ENCODE measurements at regions not wholly inside any gene's neighbourhood (a gene's known extent, or its start where the extent isn't known, plus 50 kb on each side); places are given as distances from the start of the nearest gene placed in this dataset.
"Not testable (repeated sequence)": the region's sequence is repeated elsewhere in the genome, so short reads cannot be mapped to it uniquely, and the experiment has no call there.

DNA sequence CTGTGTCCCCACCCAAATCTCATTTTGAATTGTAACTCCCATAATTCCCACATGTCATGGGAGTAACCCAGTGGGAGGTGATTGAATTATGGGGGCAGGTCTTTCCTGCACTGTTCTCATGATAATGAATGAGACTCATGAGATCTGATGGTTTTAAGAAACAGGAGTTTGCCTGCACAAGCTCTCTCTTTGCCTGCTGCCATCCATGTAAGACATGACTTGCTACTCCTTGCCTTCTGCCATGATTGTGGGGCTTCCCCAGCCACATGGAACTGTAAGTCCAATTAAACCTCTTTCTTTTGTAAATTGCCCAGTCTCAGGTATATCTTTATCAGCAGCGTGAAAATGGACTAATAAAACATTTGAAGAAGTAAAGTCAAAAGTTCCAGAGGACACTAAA, 126.8 kb upstream of the IGSF10 start:
- peaks cover 18% of the 10 kb centered on the region for H3K27me3 Mint-ChIP-seq
- DNase-seq; H3K4me1 Mint-ChIP-seq; POLR2A ChIA-PET; H3K36me3 Mint-ChIP-seq (ENCODE audit: low read depth); H3K9me3 Mint-ChIP-seq; CTCF ChIA-PET; H3K4me3 Mint-ChIP-seq; H3K27ac Mint-ChIP-seq: not testable (repeated sequence)

DNA sequence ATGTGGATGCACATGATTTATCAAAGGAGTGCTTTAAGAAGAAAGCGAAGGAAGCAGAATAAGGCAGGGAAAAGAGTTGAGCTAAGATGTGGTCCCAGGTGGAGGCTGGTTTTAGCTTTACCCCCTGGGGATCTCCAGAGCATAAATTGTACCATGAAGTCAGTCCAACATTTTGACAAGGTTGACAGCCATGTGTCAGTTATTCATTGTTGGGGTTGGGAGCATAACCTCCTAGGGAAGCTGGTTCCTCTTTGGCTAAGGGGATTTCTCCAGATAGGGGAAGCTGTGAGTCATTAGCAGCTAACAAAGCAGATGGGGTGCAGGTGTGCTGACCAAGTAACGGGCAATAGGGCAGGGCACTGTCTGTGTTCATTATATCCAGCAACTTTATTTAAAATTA, 123.7 kb upstream of the IGSF10 start:
- Mint-ChIP-seq H3K4me1 (no peaks in the 10 kb centered on the region), H3K4me3 (no peak overlapping the region), H3K9me3 (no peaks in the 10 kb centered on the region), H3K27ac (no peak overlapping the region), H3K27me3 (peaks cover 8% of the 10 kb centered on the region), H3K36me3 (ENCODE audit: low read depth) (no peaks in the 10 kb centered on the region)
- CTCF ChIA-PET: no interaction called here
- no peak for DNase-seq
- POLR2A ChIA-PET: no interaction called here

DNA sequence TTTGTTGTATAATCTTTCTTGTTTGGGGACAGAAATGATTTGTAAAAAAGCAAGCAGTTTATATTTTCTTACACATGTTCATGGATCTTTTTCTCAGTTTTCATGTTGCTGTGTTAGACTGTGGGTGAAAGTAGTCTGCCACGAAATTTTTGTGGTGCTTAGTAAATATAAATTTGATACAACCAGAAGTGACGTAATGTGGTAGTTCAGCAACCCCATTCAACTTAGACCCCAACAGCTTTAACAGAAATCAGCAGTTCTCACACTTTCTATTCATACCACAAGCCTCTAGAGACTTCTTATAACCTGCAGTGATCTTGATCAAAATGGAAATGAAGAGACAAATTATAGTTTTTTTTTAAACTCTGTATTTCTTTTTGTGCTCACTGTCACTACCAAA, 120.2 kb upstream of the IGSF10 start:
- H3K27ac Mint-ChIP-seq: no peak overlapping the region
- H3K36me3 Mint-ChIP-seq (ENCODE audit: low read depth): no peaks in the 10 kb centered on the region
- no peaks in the 10 kb centered on the region for H3K4me1 Mint-ChIP-seq
- H3K4me3 Mint-ChIP-seq: no peak overlapping the region
- H3K9me3 Mint-ChIP-seq: peaks cover 2% of the 10 kb centered on the region
- no peak for DNase-seq
- POLR2A ChIA-PET: no interaction called here
- CTCF ChIA-PET: interaction anchor here (0.6 kb wide), 1 partner anchor 252 kb away, joined by 3 read pairs; no protein-coding TSS in a partner anchor
- H3K27me3 Mint-ChIP-seq: peaks cover 6% of the 10 kb centered on the region

DNA sequence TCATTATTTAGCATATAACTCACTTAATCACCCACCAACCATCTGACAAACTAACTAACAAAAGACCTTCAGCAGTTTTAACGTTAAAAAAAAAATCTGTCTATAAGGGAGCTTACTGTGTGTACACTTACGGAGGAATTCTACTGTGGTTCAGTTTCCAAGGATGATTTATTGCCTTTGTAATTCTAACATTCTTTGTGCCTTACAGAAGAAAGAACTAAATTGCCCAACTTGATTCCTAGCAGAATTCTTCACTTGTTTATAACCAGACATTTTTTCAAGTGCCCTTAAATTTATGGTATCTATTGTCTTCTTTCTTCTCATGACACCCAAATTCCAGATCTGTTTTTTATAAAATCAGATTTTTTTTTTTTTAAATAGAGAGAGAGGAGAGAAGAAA, 119.7 kb upstream of the IGSF10 start:
- CTCF ChIA-PET: interaction anchor here (0.6 kb wide), 1 partner anchor 253 kb away, joined by 3 read pairs; no protein-coding TSS in a partner anchor
- peaks cover 2% of the 10 kb centered on the region for H3K9me3 Mint-ChIP-seq
- no peak overlapping the region for H3K4me3 Mint-ChIP-seq
- POLR2A ChIA-PET: no interaction called here
- H3K36me3 Mint-ChIP-seq (ENCODE audit: low read depth): no peaks in the 10 kb centered on the region
- H3K27ac Mint-ChIP-seq: no peak overlapping the region
- no peaks in the 10 kb centered on the region for H3K4me1 Mint-ChIP-seq
- H3K27me3 Mint-ChIP-seq: peaks cover 5% of the 10 kb centered on the region
- no peak for DNase-seq

DNA sequence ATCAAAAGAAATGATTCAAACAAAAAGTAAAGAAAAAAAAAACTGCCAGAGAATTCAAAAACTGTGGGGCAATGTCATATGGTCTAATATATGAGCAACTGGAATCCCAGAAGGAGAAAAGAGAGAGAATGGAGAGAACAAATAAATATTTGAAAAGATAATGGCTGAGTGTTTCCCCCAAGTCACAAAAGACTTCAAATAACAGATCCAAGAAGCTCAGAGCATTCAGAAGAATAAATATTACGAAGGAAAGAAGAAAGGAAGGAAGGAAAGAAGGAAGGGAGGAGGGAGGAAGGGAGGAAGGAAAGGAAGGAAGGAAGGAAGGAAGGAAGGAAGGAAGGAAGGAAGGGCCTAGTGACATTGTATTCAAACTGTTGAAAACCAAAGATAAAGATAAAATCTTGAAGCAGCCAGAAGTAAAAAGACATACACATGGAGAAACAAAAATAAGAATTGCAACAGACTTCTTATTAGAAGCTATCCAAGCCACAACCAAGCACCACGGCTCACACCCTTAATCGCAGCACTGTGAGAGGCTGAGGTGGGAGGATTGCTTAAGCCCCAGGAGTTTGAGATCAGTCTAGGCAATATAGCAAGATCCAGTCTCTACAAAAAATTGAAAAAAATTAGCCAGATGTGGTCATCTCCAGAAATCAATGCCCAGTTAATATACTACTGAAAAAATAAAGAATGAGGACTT, 118.9 kb upstream of the IGSF10 start:
- Mint-ChIP-seq H3K4me1 (no peaks in the 10 kb centered on the region), H3K36me3 (ENCODE audit: low read depth) (no peaks in the 10 kb centered on the region), H3K27ac (no peak overlapping the region), H3K9me3 (peaks cover 2% of the 10 kb centered on the region), H3K27me3 (peaks cover 5% of the 10 kb centered on the region), H3K4me3 (no peak overlapping the region)
- DNase-seq: no peak
- ChIA-PET POLR2A (interaction anchor here (0.7 kb wide), 1 partner anchor 1255 kb away, joined by 3 read pairs; no protein-coding TSS in a partner anchor), CTCF (no interaction called here)

DNA sequence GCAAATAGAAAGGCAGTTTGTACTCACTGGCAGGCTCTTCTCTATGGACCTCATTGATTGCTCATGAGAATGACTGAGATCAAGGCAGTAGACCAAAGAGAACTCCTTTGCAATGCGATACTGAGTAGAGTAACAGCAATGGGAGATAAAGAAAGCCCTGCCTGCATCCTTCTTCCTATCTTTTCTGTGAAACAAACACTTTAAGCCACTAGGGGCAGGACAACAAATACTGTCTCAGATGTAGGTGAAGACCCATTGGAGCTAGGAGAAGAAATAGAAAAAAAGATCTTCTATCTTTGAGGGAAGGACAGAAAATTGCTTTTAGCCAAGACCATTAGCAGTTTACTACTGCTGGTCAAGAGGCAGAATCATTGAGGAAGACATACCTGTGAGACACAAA, 117.6 kb upstream of the IGSF10 start:
- CTCF ChIA-PET: no interaction called here
- no peaks in the 10 kb centered on the region for H3K27me3 Mint-ChIP-seq
- POLR2A ChIA-PET: no interaction called here
- H3K9me3 Mint-ChIP-seq: peaks cover 2% of the 10 kb centered on the region
- H3K36me3 Mint-ChIP-seq (ENCODE audit: low read depth): no peaks in the 10 kb centered on the region
- no peak overlapping the region for H3K4me3 Mint-ChIP-seq
- DNase-seq: no peak
- no peaks in the 10 kb centered on the region for H3K4me1 Mint-ChIP-seq
- no peak overlapping the region for H3K27ac Mint-ChIP-seq

DNA sequence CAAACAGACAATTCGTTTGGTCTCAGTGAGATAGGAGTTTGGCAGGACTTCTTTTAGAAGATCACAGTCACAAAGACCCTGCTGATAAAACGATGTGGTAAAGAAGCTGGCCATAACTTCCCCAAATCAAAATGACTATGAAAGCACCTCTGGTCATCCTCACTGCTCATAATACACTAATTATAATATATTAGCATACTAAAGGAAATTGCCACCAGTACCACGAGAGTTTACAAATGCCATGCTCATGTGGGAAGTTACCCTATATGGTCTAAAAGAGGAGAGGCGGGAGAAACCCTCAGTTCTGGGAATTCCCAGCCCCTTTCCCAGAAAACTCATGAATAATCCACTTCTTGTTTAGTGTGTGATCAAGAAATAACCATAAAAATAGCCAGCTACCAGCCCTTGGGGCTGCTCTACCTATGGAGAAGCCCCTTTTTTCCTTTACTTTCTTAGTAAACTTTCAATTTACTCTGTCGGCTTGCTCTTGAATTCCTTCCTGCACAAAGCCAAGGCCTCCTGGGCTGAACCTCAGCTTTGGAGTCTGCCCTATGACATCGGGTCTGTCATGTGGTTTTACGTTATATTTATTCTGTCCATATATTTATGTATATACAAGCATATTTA, 115.8 kb upstream of the IGSF10 start:
- H3K27me3 Mint-ChIP-seq: no peaks in the 10 kb centered on the region
- no peak for DNase-seq
- ChIA-PET CTCF (no interaction called here), POLR2A (no interaction called here)
- no peaks in the 10 kb centered on the region for H3K4me1 Mint-ChIP-seq
- no peaks in the 10 kb centered on the region for H3K36me3 Mint-ChIP-seq (ENCODE audit: low read depth)
- H3K9me3 Mint-ChIP-seq: peaks cover 2% of the 10 kb centered on the region
- no peak overlapping the region for H3K27ac Mint-ChIP-seq
- H3K4me3 Mint-ChIP-seq: no peak overlapping the region

DNA sequence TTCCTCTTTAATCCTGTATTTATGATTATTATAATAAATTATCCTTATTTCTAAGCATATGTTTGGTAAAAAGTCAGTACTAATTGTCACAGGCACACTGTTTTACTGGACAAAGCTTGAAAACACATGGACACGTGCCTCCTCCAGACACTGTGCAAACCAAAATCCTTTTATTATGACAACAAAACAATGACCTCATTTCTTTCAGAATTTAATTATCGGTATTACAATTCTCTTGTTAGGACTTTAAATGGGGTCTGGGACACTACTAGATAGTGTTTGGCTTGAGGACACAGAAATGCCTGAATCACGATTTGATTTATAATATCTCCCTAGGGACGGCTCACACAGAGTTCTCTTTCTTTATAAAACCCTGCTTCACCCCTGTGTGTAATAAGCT, 107.3 kb upstream of the IGSF10 start:
- Mint-ChIP-seq H3K27ac (no peak overlapping the region), H3K4me1 (no peaks in the 10 kb centered on the region), H3K27me3 (no peaks in the 10 kb centered on the region), H3K9me3 (peaks cover 3% of the 10 kb centered on the region), H3K4me3 (no peak overlapping the region), H3K36me3 (ENCODE audit: low read depth) (no peaks in the 10 kb centered on the region)
- ChIA-PET CTCF (no interaction called here), POLR2A (no interaction called here)
- DNase-seq: no peak

DNA sequence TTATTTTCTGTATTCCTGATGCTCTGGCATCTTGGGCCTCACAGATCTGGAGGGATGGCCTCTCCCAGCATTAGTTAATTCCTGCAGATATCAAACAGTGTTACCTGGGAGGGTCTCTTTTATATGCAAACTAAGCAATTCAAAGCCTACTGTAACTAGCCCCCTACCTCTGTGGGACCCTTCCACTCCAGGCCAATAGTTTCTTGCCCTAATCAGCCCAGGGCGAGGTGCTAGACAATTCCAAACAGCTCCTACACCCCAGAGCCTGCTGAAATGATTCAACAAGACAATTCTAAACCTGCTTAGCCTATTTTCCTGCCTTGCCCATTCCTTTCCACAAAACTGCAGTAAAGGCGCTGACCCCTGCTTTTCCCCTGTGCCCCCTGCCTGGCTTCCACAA, 106.6 kb upstream of the IGSF10 start:
- POLR2A ChIA-PET: no interaction called here
- Mint-ChIP-seq H3K27ac (no peak overlapping the region), H3K36me3 (ENCODE audit: low read depth) (no peaks in the 10 kb centered on the region), H3K4me3 (no peak overlapping the region), H3K4me1 (no peaks in the 10 kb centered on the region), H3K27me3 (no peaks in the 10 kb centered on the region), H3K9me3 (peaks cover 3% of the 10 kb centered on the region)
- CTCF ChIA-PET: no interaction called here
- DNase-seq: no peak

DNA sequence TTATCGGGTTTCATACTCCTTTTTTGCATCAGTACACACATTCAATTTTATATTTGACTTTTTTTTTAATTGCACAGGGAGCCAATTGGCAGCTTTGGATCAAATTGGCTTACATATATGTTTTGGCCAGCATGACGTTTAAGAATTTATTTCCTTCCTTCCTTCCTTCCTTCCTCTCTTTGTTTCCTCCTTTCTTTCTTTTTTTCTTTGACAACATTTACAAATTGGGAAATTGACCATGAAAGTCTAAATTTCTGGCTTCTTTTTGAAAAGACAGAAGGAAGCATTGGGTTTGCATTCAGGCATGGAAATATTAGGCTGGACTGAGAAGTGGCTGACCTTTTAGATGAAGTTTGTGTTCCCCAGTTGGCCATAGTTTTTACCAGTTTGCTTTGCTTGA, 103.4 kb upstream of the IGSF10 start:
- DNase-seq: no peak
- no peaks in the 10 kb centered on the region for H3K27me3 Mint-ChIP-seq
- no peak overlapping the region for H3K27ac Mint-ChIP-seq
- H3K4me3 Mint-ChIP-seq: no peak overlapping the region
- H3K36me3 Mint-ChIP-seq (ENCODE audit: low read depth): no peaks in the 10 kb centered on the region
- ChIA-PET CTCF (no interaction called here), POLR2A (no interaction called here)
- H3K9me3 Mint-ChIP-seq: no peaks in the 10 kb centered on the region
- no peaks in the 10 kb centered on the region for H3K4me1 Mint-ChIP-seq

DNA sequence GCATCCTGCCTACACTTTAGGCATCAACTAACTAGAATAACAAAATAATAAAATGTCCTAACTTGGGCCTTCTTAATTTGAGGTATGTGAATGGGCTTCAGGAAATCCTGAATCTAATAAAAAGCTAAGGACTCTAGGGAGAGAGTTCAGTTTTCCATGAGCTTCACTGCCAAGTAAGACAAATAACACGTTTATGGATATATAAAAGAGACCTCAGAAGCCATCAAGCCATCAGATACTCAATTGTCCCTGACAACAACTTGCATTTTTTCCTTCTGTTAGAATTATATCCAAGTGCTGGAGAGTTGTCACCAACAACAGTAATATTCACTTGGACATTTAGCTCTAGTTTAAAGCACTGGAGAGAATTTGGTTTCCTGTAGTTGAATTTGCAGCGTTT, 102.4 kb upstream of the IGSF10 start:
- Mint-ChIP-seq H3K27ac (no peak overlapping the region), H3K4me1 (no peaks in the 10 kb centered on the region), H3K9me3 (no peaks in the 10 kb centered on the region), H3K4me3 (no peak overlapping the region), H3K36me3 (ENCODE audit: low read depth) (no peaks in the 10 kb centered on the region), H3K27me3 (no peaks in the 10 kb centered on the region)
- no peak for DNase-seq
- POLR2A ChIA-PET: no interaction called here
- CTCF ChIA-PET: interaction anchor here (1.0 kb wide), 1 partner anchor 19 kb away, joined by 3 read pairs; no protein-coding TSS in a partner anchor

DNA sequence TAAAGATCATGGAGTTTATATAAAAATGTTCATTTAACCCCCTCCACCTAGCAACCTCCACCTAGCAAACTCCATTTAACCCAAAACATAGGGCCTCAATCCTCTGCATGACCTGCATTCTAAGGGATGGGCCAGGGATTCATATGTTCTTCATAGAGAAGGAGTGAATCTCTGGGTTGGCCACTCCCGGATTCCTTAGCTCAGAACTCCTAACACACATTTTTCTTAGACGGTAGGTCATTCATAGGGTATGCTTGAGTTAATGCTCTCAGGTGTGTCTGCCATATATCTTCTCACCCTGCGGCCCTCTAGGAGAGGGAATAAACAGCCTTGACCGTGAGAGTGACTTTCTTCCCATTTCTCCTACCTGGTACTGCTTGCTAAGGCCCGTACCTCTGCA, 102.0 kb upstream of the IGSF10 start:
- H3K36me3 Mint-ChIP-seq (ENCODE audit: low read depth): no peaks in the 10 kb centered on the region
- no peak overlapping the region for H3K27ac Mint-ChIP-seq
- no peak for DNase-seq
- H3K4me1 Mint-ChIP-seq: no peaks in the 10 kb centered on the region
- no peaks in the 10 kb centered on the region for H3K9me3 Mint-ChIP-seq
- CTCF ChIA-PET: interaction anchor here (1.0 kb wide), 1 partner anchor 19 kb away, joined by 3 read pairs; no protein-coding TSS in a partner anchor
- H3K4me3 Mint-ChIP-seq: no peak overlapping the region
- POLR2A ChIA-PET: no interaction called here
- no peaks in the 10 kb centered on the region for H3K27me3 Mint-ChIP-seq

DNA sequence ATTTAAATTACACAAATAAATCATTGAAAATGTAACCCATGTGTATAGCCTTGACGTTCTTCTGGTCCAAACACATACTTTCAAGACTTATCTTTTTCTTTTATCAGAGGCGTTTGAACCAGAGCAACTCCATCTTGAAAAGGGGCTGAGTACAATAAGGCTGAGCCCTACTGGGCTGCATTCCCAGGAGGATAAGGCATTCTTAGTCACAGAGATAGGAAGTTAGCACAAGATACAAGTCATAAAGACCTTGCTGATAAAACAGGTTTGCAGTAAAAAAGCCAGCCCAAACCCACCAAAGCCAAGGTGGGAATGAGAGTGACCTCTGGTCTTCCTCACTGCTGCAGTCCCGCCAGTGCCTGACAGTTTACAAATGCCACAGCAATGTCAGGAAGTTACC, 101.0 kb upstream of the IGSF10 start:
- Mint-ChIP-seq H3K4me1 (no peaks in the 10 kb centered on the region), H3K4me3 (no peak overlapping the region), H3K9me3 (no peaks in the 10 kb centered on the region), H3K36me3 (ENCODE audit: low read depth) (no peaks in the 10 kb centered on the region), H3K27me3 (no peaks in the 10 kb centered on the region), H3K27ac (no peak overlapping the region)
- POLR2A ChIA-PET: no interaction called here
- CTCF ChIA-PET: no interaction called here
- no peak for DNase-seq

DNA sequence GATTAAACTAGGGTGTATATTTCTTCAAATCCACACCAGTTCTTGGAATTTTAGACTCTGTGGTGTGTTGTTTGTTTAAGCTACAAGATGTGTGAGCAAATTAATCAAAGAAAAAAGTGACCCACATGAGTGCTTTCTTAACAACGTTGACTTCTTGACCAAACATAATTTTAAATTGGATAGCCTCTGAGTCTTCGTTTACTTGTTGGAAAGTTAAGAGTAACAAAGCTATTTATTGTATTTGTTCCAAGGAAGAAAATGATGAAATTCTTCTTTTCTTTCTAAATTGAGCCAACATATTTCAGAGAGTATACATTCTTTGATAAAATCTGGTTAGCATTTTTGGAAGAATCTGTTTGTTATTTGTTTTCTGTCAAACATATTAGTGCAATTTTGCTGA, 99.9 kb upstream of the IGSF10 start:
- H3K9me3 Mint-ChIP-seq: no peaks in the 10 kb centered on the region
- no peak for DNase-seq

More for the DNA sequence above, 99.9 kb upstream of the IGSF10 start:
- Mint-ChIP-seq H3K4me3 (no peak overlapping the region), H3K27me3 (no peaks in the 10 kb centered on the region), H3K4me1 (no peaks in the 10 kb centered on the region), H3K27ac (no peak overlapping the region), H3K36me3 (ENCODE audit: low read depth) (no peaks in the 10 kb centered on the region)
- CTCF ChIA-PET: interaction anchor here (0.7 kb wide), 1 partner anchor 32 kb away, joined by 3 read pairs; no protein-coding TSS in a partner anchor
- POLR2A ChIA-PET: no interaction called here

Measured in activated CD4-positive, alpha-beta T cell treated with anti-CD3 and anti-CD28 coated beads, Interleukin-2, amount 10 ng/mL, durations not matched to agents 7 days and 5 days (primary cell).